ENCODE measurements at regions not wholly inside any gene's neighbourhood (a gene's known extent, or its start where the extent isn't known, plus 50 kb on each side); places are given as distances from the start of the nearest gene placed in this dataset.

DNA sequence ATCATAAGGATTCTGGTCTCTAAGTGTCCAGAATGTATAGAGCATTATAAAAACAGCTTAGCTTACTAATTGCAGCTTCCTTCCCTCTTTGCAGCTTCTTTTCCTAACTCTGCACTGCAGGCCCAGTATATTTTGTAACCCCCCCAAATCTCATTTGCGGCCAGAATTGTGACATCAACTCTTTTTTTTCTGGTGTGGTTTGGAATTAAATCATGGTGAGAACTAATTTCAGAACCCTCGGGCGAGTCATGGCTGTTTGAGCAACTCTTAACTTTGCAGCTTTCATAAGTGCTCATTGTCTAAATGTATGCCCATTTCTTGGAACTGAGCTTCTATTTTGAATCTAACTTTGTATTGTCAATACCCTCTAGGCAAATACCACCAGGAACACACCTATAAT, 187.4 kb downstream of the CYYR1 start:
- Histone ChIP-seq H3K36me3 (ENCODE audit: low read length) (no peaks in the 10 kb centered on the region), H3K27me3 (ENCODE audit: low read length) (no peaks in the 10 kb centered on the region), H3K4me3 (ENCODE audit: insufficient read depth, low read length, poor library complexity, severe bottlenecking) (no peak overlapping the region), H3K27ac (ENCODE audit: low read depth, low read length) (no peak overlapping the region), H3K4me2 (ENCODE audit: low read depth, low read length, poor library complexity, severe bottlenecking) (no peak overlapping the region), H3K9me3 (ENCODE audit: insufficient read depth, low read length) (no peaks in the 10 kb centered on the region; the same call in 1 of the 2 replicates), H3K9ac (ENCODE audit: low read length) (no peak overlapping the region), H3K79me2 (ENCODE audit: insufficient read depth, low read length) (no peaks in the 10 kb centered on the region), H4K20me1 (ENCODE audit: low read depth, low read length) (no peaks in the 10 kb centered on the region), H3K9me2 (replicated peaks; ENCODE audit: insufficient read depth, low read length) (0 out of 2 replicates have a peak, but pooled peaks cover 4% of the 10 kb centered on the region), H3F3A (ENCODE audit: insufficient read depth) (no peaks in the 10 kb centered on the region), H2AFZ (ENCODE audit: low read depth, low read length, severe bottlenecking) (no peak overlapping the region)
- TF ChIP-seq, protein P1, sequence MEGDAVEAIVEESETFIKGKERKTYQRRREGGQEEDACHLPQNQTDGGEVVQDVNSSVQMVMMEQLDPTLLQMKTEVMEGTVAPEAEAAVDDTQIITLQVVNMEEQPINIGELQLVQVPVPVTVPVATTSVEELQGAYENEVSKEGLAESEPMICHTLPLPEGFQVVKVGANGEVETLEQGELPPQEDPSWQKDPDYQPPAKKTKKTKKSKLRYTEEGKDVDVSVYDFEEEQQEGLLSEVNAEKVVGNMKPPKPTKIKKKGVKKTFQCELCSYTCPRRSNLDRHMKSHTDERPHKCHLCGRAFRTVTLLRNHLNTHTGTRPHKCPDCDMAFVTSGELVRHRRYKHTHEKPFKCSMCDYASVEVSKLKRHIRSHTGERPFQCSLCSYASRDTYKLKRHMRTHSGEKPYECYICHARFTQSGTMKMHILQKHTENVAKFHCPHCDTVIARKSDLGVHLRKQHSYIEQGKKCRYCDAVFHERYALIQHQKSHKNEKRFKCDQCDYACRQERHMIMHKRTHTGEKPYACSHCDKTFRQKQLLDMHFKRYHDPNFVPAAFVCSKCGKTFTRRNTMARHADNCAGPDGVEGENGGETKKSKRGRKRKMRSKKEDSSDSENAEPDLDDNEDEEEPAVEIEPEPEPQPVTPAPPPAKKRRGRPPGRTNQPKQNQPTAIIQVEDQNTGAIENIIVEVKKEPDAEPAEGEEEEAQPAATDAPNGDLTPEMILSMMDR (IDR thresholded peaks at IDR 0.05; ENCODE audit: insufficient read depth, low read length, poor library complexity, severe bottlenecking), result no peak
- TF ChIP-seq EZH2phosphoT487 (conservative IDR thresholded peaks at IDR 0.05; ENCODE audit: low read length), result no peak

DNA sequence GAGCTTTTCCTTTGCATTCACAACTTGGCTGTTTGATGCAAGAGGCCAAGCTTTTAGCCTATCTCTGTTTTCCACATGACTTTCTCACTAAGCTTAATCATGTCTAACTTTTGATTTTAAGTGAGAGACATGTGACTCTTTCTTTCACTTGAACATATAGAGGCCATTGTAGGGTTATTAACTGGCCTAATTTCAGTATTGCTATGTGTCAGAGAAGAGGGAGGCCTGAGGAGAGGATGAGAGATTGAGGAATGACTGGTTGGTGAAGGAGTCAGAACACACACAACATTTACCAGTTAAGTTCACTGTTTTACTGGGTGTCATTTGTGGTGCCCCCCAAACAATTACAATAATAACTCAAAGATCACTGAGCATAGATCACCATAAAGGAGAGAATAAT, 193.5 kb downstream of the CYYR1 start:
- TF ChIP-seq EZH2phosphoT487 (conservative IDR thresholded peaks at IDR 0.05; ENCODE audit: low read length), result no peak
- TF ChIP-seq, protein P1 (IDR thresholded peaks at IDR 0.05; ENCODE audit: insufficient read depth, low read length, poor library complexity, severe bottlenecking), result no peak
- H3K9me3 ChIP-seq (ENCODE audit: insufficient read depth, low read length), result no peaks in the 10 kb centered on the region
- no peak overlapping the region for H3K27ac ChIP-seq (ENCODE audit: low read depth, low read length)
- H4K20me1 ChIP-seq (ENCODE audit: low read depth, low read length), result no peaks in the 10 kb centered on the region
- H3K4me3 ChIP-seq (ENCODE audit: insufficient read depth, low read length, poor library complexity, severe bottlenecking), result no peak overlapping the region
- H2AFZ ChIP-seq (ENCODE audit: low read depth, low read length, severe bottlenecking), result no peak overlapping the region
- no peaks in the 10 kb centered on the region for H3K79me2 ChIP-seq (ENCODE audit: insufficient read depth, low read length)
- no peaks in the 10 kb centered on the region for H3K9me2 ChIP-seq (replicated peaks; ENCODE audit: insufficient read depth, low read length)
- H3K36me3 ChIP-seq (ENCODE audit: low read length), result no peaks in the 10 kb centered on the region
- no peaks in the 10 kb centered on the region for H3K27me3 ChIP-seq (ENCODE audit: low read length)
- H3K9ac ChIP-seq (ENCODE audit: low read length), result no peak overlapping the region
- no peak overlapping the region for H3K4me2 ChIP-seq (ENCODE audit: low read depth, low read length, poor library complexity, severe bottlenecking)
- H3F3A ChIP-seq (ENCODE audit: insufficient read depth), result no peaks in the 10 kb centered on the region

DNA sequence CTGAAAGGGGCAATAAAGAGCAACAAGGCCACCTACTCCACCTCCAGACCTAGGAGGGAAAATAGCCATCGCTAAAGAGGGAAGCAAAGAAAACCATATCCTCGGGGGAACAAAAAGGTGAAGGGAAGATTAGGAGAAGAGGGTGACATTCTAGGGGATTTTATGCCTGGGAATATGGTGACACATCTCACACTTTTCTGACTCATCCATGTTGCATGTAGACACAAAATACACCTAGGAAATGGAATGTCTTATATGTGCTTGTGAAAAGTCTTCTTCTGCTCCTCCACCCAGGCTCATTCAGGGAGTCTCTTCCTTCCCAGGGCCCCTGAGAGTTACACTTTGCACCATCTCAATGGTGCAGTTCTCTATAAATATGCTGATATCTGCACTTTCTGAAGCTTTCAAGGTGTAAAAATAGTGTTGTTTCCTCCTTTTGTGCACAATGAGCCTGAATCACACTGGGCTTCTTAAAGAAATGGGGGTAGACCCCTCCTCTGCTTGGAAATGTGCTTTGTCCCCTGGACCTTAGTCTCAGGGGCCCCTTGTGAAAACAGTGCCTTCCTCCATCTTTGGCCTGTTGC, 195.9 kb downstream of the CYYR1 start:
- Histone ChIP-seq H3K27me3 (ENCODE audit: low read length) (no peaks in the 10 kb centered on the region), H3K9me3 (ENCODE audit: insufficient read depth, low read length) (no peaks in the 10 kb centered on the region), H3K9me2 (replicated peaks; ENCODE audit: insufficient read depth, low read length) (no peaks in the 10 kb centered on the region), H2AFZ (ENCODE audit: low read depth, low read length, severe bottlenecking) (no peak overlapping the region), H3K4me3 (ENCODE audit: insufficient read depth, low read length, poor library complexity, severe bottlenecking) (no peak overlapping the region), H3K27ac (ENCODE audit: low read depth, low read length) (no peak overlapping the region), H3K36me3 (ENCODE audit: low read length) (no peaks in the 10 kb centered on the region), H3K9ac (ENCODE audit: low read length) (no peak overlapping the region), H3K4me2 (ENCODE audit: low read depth, low read length, poor library complexity, severe bottlenecking) (no peak overlapping the region), H4K20me1 (ENCODE audit: low read depth, low read length) (no peaks in the 10 kb centered on the region), H3F3A (ENCODE audit: insufficient read depth) (no peaks in the 10 kb centered on the region), H3K79me2 (ENCODE audit: insufficient read depth, low read length) (no peaks in the 10 kb centered on the region)
- TF ChIP-seq EZH2phosphoT487 (conservative IDR thresholded peaks at IDR 0.05; ENCODE audit: low read length), result no peak
- TF ChIP-seq, protein P1 (IDR thresholded peaks at IDR 0.05; ENCODE audit: insufficient read depth, low read length, poor library complexity, severe bottlenecking), result no peak
